Right forelimb (tissue), 1 donor: ENCODE measurements at regions not wholly inside any gene's neighbourhood (a gene's known extent, or its start where the extent isn't known, plus 50 kb on each side); places are given as distances from the start of the nearest gene placed in this dataset.

Experiments used
- DNase-seq: peaks from one replicate; pipeline ENCODE4 v3.0.0-alpha.2; 2018

DNA sequence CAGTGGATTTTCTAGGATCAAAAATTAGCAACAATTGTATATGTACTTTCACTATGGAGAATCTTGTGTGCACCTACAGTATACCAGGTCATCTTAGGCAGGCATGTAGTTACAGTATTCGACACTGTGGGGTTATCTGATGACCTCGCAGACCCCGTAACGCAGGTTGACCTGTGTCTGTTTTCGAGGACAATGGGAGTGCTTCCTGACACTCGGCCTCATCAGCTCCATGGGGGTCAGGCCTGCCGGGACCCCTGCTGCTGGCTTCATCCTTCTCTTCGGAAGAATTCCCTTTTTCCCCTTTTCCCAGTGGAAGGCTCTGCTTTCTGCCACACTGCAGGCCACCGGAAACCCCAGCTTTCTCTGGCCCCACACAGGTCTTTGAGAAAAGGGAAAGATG lies 102.8 kb upstream of the TMEM18 start:
- DNase-seq = no peak

DNA sequence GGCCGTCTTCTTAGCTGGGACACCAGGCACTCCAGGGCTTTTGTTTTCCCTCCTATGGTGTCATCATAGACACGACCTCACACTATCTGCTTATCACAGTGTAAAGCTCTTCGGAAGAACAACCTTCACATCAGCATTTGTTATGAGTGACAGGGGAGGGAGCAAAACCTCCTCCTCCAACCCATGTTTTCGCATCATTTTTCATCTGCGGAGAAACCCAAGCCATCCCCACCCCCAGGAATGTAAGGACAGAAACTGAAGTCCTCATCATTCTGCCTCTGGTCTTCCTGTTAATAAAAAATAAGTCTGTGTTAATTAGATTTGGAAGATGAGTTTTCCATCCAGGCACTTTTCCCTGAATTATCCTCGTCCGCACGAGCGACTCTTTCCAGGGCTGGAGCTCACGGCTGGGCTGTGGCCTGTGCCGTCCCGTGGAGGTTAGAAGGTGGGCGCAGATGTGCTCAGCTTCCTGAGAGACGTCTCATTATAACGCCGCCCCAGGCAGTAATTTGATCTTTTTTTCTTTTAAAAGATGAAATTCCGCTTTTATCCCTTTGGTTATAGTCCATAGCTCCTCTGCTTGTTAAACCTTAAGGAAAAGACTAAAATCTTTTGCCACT lies 101.6 kb upstream of the TMEM18 start:
- DNase-seq = no peak

DNA sequence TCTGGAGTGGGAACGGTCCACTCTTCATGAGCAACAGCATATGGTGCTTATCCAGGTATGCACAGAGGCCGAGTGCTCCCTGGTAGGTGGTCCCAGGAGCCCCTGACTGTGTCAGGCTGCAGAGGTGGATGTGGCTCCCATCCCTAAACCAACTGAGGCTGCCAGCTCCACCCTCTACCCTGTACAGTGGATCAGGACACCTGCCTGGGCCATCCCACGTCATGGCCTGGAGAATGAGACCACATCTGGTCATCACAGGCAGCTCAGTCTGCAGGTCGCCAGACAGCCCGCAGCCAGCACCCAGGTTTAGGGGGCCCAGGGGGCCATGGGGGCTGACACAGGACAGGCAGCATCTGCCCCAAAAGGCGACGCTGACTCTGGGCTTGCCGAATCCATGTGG lies 100.3 kb upstream of the TMEM18 start:
- no peak for DNase-seq

DNA sequence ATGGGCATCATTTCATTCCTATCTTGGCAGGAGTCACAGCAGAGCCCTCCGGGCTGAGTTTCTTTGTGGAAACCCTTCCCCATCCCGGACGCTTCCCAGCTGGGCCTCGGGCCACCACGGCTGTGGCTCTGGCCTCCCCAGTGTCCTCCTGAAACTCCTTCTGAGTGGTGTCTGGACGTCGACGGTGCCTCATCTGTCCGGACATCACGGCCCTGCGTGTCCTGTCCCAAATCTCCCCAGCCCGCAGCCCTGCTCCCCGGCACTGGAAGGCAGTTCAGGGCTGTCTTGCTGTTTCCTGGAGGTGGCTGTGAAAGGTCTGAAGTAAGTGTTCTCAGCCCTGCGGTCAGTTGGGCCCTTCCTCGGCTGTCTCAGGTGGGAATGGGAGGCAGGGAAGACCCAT lies 99.8 kb upstream of the TMEM18 start:
- DNase-seq = no peak

DNA sequence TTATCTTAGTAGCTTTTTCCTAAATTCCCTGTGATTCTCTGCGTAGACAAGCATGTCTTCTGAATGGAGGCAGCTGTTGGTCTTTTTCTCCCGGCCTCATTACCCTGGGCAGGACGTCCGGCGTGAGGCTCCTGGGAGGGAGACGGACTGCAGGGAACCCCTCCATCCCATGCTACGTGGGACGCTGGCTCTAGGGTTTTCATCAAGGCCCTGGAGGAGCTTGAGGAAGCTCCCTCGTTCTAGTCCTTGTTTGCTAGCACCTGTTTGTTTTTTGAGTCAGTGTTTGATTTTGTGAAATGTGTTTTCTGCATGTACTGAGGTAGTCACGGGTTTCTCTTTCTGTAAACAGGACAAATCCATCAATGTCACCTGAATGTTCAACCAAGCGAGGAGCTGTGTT lies 99.3 kb upstream of the TMEM18 start:
- DNase-seq = no peak

DNA sequence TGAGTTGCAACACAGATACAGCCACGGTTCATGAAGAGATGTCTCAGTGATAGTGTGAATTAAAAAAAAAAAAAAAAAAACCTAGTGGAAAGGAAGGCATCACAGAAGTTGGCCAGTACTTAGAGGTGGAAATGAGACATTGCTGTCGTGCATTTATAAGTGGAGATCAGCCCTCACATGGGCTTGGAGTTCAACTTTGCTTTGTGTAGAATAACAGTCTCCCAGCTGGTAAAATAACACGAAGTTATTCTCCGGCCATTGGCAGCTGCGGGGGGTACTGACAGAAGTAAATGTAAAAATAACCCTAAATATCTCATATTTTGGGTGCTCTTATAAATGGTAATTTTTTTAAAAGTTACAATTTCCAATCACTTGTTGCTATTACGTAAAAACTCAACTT lies 98.8 kb upstream of the TMEM18 start:
- no peak for DNase-seq

DNA sequence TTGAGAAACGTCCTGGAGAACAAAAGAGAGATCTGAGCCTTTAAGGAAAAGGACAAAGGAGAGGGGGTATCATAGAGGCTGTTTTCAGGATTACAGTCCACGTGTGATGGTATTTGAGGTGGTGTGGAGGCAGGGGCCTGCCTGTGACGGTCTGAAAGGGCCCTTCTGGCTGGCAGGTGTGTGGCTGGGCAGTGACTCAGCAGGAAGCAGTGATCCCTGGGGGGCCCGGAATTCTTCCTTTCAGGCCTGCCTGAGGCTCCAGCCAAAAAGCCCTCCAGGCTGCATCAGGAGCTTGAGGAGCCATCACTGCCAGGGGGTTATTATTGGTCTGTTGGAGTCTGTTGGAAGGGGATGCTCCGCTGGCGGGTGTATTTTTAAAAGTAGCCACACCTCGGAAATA lies 97.2 kb upstream of the TMEM18 start:
- no peak for DNase-seq

DNA sequence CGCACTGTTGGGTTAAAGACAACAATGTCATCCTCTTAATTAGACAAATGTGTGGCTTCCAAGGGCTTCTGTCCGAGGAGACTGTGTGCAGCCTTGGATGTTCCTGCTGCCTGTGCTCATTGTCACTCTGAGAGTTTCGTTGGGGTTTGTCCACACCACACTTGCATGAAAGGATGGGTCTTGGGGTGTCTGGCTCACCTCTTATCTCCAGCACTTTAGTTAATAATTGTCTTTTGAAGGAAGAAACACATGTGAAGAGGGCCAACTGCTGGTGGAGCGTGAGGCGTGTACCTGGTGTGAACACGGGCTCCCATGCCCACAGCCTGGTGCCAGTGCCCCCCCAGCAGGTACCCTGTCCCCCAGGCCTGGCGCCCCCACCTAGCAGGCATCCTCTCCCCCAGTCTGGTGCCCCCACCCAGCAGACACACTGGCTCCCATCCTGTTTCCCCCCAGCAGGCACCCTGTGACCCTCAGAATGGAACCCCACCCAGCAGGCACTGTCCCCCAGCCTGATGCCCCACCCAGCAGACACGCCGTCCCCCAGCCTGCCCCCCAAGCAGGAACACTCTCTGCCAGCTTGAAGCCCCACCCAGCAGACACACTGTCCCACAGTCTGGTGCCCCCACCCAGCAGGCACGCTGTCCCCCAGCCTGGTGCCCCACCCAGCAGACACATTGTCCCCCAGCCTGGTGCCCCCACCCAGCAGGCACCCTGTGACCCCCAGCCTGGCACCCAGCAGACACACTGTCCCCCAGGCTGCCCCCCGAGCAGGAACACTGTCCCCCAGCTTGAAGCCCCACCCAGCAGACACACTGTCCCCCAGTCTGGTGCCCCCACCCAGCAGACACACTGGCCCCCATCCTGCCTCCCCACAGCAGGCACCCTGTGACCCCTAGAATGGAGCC lies 96.3 kb upstream of the TMEM18 start:
- DNase-seq = no peak

DNA sequence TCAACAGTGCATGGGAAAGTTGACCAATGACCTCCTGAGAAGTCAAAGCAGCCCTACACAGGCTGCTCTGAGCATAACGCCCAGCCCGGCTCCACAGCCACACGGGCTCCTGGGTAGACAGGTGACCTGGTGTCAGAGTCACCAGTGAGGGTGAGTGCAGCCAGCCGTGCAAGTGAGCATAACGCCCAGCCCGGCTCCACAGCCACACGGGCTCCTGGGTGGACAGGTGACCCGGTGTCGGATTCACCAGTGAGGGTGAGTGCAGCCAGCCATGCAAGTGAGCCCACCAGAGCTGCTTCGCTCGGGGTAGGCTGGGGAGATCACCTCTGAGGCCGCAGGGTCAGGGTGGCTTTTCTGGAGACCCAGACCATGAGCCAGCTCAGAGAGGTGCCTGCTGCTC lies 94.3 kb upstream of the TMEM18 start:
- no peak for DNase-seq

DNA sequence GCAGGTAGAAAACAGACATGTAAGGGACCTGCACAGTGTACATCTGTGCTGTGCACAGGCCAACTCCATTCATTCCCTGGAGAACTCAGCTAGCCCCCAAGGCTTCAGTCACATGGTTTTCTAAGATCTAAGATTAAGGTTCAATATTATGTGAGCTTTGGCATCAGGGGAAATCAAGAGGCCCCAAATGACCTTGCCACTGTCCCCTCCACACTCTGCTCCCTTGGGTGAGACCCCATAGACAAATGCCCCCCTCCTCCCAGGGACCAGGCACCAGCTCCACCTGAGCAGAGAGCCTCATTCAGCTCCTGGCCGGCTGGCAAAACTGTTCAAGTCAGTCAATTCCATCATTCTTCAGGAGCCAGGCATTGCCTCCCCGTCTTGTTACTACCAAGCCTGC lies 93.6 kb upstream of the TMEM18 start:
- no peak for DNase-seq

DNA sequence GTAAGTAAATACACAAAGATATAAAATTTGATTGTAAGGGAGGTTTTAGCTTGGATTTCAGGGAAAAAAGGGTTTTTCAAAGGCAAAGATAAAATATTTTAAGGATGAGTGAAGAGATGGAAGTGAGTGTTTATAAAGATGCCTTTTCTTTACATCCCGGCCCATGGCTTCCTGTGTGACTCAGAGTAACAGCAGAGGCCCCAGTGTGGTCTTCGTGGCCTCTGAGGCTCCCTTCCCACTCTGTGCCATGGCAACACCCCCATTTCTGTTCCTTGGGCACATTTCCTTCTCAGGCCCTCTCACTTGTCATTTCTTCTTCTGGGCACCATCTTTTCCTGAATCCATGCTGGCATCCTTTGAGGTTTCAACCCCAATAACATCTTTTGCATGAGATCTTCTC lies 92.6 kb upstream of the TMEM18 start:
- no peak for DNase-seq

DNA sequence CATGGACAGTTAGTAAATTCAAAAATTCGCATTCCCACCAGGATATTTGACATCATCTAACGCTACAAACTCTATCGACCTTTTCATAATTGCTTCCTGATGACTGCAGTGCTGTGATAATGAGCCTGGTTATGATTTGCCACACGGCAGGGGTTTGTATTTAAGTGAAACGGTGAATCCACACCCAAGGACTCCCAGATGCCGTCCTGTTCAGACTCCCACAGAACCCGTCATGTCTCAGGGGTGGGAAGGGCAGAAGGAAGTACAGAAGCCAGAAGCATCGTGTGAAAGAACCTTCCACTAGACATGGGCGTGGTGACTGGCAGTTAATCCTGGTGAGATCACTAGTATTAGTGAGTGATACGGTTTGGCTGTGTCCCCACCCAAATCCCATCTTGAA lies 91.2 kb upstream of the TMEM18 start:
- DNase-seq = no peak

DNA sequence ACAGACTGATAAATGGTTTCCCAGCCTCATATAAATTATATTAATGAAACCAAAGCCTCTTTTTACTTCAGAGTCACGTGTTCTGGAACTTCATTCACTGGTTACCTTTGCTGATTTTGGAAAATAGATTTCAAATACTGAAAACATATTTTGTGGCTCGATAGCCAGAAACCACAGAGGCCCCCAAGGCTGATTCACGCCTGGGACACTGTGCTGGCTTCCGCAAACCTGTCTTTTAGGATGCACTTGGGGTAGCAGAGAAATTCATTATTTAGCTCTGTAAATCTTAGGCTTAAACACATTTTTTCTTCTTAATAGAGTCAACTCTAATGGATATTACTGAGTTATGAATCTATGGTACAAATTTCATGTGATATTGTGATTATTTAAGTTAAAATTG lies 90.7 kb upstream of the TMEM18 start:
- no peak for DNase-seq

DNA sequence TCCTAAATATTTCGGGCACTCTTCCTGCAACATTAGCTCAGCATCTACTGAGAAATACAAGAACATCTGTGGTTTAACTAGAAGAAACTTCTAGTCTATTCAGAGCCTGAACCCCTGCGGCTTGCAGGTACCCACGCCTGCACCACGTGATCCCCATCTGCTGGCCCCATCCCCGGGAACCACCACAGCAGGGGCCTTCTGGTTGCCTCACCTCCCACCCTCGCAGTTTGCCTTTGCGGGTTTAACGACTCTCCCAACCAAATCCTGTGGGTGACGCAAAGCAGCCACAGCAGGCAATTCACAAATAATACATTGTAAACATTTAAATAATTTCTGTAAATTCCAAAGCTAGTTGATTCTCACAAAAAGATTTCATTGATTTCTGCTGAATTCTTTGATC lies 90.2 kb upstream of the TMEM18 start:
- DNase-seq = no peak

DNA sequence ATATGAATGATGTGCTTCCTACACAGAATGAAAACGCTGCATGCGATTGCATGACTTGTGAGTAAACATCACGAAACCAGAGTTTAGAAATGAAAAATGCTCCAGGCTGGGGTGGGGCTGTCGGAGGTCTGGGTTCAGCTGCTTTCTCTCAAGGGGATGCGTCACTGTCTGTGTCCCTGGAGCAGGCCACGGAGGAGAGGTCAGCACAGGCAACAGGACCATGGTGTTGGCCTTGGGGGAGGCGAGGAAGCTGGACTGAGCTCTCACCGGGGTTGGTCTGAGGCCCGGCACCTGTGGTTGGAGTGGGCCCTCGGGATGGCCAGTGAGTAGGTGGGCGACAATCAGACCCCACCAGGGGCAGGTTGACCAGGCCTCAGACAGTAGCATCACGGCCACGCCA lies 89.0 kb upstream of the TMEM18 start:
- no peak for DNase-seq

DNA sequence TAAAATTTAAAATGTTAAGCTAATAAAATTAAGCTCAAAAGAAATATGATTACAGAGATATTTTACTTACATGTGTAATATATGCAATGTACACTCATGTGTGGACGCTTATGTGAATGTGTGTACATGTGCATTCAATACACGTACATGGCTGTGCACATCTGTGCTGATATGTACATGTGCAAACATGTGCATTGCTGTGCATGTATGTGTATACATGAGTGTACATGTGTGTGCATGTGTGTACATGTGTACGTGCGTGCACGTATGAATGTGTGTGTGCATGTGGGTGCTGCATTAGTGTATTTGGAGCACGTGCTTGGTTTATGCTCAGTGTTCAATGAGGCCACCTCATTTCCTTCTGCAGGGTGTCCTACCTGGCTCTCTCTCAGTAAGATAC lies 88.2 kb upstream of the TMEM18 start:
- DNase-seq = no peak

DNA sequence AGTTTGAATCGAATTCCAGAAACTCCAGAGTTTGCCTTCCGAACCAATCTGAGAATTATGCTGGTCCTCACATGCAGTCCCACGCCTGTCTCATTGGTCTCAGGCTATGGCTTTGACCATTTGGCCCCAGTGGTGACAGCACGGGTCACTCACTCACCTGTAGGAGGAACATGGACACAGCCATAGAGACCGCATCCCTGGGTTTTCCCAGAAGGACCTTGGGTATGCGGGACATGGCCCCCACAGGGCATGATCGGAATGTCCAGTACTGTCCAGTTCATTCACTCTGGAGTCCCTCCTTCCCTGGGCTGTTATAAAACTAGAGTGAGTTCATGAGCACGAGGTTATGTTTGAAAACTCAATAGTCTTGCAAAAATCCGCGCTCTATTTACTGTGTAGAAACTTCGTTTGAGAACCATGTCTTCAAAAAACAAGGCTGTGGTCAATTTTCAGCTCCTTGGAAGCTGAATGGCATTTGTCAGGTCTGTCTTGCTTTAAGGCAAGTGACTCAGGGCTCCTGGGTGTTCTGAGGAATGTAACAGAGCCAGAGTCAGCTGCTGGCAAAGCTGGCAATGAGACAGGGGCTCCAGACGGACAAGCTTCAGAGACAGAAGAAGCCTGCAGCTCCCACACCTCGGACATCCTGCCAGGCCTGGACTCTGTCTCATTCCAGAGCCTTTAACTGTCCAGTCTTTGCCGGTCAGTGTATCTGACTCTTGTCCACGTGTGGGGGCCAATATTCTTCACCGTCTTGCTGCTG lies 86.7 kb upstream of the TMEM18 start:
- no peak for DNase-seq

DNA sequence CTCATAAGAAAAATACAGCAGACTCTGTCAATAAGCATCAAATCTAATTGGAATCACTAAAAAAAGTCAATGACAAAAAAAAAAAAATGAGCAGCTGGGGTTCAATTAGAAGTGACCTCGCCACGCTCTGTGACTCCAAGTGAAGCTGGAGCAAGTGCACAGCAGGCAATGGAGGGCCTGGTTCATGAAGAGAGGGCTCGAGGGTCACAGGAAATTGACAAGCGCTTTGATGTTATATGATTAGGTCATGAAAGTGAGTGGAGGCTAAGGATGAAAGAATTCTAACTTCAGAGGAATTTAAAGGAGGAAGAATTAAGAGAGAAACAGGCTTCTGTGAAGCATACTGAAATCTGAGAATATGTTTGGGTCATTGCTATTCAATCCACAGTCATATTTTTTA lies 85.4 kb upstream of the TMEM18 start:
- DNase-seq = no peak

DNA sequence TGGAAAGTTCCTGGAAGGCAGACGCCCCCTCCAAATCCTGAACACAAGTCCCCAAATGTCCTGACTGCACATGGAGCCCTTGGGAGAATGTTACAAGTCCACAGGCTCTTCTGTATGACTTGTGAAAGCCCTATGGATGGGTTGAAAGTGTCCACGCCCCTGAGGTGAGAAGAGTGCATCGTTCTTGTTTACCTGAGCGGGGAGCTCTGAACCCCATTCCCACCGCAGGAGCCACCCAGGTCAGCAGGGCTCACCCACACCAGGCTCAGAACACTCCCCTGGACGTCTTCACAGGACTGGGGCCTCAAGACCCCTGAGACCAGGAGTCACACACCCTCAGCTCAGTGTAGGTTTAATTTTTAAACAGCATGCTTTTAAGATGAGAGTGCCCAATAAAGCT lies 84.2 kb upstream of the TMEM18 start:
- DNase-seq = no peak

DNA sequence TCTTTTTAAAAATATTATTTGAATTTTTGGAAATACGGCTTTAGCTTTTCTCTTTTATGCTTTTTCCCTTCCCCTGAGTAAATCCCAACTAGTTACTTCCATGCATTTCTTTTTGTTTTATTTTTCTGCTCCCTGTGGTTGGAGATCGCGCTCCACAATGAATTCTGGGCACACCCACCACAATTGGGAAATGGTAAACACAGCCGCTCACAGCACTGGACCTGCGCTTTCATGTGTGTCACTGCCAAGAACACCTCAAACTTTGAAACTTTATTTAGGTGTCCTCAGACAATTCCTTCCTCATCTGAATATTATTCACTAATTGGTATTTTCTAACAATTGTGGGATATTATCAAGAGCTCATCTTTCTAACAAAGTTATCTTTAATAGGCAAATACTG lies 82.8 kb upstream of the TMEM18 start:
- DNase-seq = no peak

DNA sequence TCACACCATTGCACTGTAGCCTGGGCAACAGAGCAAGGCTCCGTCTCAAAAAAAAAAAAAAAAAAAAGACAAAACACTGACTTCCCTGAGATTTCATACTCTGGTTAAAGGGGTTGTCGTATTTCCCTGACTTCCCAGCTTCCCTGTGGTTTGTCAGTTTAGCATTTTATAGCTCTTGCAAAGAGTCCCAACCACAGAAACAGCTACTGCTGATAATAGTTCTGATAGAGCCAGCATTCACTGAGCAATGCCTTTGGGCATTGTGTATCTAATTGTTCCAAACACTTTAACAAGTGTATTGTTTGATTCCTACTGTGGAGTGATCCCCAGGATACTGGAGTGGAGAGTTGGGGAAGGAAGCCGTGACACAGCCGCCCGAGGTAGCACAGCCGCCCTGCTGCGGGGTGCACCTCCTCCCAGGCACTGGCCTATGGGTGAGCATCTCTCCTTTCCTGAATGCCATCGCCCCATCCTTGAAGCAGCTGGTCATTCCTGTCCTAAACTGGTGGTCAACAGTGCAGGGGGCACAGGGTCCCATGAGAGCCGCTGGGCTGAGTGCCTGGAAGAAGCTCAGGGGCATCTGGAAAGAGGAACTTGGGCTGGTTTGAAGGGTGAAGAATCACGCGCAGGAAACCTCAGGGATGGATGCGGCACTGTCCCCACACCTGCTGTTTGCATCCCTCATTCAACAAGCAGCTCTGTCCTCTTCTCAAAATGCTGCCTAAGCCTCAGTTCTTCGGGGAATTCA lies 81.0 kb upstream of the TMEM18 start:
- no peak for DNase-seq

DNA sequence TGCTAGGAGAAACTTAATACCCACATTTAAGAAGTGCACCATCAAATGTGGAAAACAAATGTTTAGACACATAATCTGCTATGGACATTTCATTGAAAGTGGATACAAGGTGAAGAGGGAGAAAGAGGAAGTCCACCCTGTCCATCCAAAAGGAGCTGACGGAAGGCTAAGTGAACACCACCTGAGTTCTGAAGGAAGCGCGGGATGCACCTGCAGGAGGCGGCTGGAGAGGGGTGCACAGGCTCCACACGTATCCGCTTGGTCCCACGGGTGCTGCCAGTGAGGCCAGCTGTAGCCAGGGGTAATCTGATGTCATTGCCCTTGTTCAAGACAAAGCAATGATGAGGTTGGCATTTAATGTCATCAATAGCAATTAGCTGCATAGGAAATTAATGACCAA lies 75.9 kb upstream of the TMEM18 start:
- DNase-seq = no peak

DNA sequence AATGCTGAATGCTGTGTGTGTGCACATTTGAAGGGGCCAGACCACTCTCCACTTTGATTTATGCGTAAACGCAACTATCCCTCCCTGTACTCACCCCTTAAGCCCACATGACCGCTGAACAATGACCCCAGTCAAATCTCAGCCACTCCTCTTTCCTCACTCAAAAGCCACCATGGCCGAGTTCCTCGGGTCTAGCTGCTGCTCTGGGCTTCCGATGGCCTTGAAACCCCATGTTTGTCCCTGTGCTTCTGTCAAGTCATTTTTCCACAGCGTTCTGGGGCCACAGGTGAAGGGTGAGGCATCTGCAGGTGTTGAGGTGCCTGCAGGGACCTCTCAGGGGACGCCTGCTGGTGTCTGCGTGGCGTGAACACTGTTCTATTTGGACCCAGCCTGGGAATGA lies 74.3 kb upstream of the TMEM18 start:
- no peak for DNase-seq
